HFFc6 (cell line): ENCODE measurements at regions not wholly inside any gene's neighbourhood (a gene's known extent, or its start where the extent isn't known, plus 50 kb on each side); places are given as distances from the start of the nearest gene placed in this dataset.

ENCODE experiments used
- DNase-seq: peaks from one replicate; pipeline ENCODE4 v3.0.0-alpha.2; 2018
- H3K27ac Mint-ChIP-seq: 2 replicates; pipeline ENCODE4 v1.8.0; 2020; ENCODE audit warnings: mild to moderate bottlenecking, mixed read lengths
- H3K27me3 Mint-ChIP-seq: 2 replicates; pipeline ENCODE4 v1.8.0; 2021; ENCODE audit warnings: mild to moderate bottlenecking, moderate library complexity, mixed read lengths; ENCODE audit not compliant: insufficient read depth
- H3K36me3 Mint-ChIP-seq: 2 replicates; pipeline ENCODE4 v1.8.0; 2021; ENCODE audit warnings: low read depth, mixed read lengths
- H3K4me1 Mint-ChIP-seq: 2 replicates; pipeline ENCODE4 v1.8.0; 2020; ENCODE audit warnings: low read depth, mixed read lengths
- H3K4me3 Mint-ChIP-seq: 2 replicates; pipeline ENCODE4 v1.8.0; 2020; ENCODE audit warnings: mild to moderate bottlenecking, moderate library complexity, mixed read lengths
- H3K9me3 Mint-ChIP-seq: 2 replicates; pipeline ENCODE4 v1.8.0; 2020; ENCODE audit warnings: mild to moderate bottlenecking, mixed read lengths
- TF ChIP-seq, protein P1 (sequence below): fragments of 200-600 bp; sonication (generic); IDR thresholded peaks from 2 replicates; pipeline ENCODE4 v1.5.0; 2021; ENCODE audit warnings: antibody characterized with exemption, mild to moderate bottlenecking

GRCh38 chr2:5945742-5946141 is 253.6 kb downstream of the SOX11 start:
- Mint-ChIP-seq H3K4me1 (no peaks in the 10 kb centered on the region), H3K27ac (no peak overlapping the region), H3K4me3 (no peak overlapping the region), H3K27me3 (peaks cover 1% of the 10 kb centered on the region), H3K36me3 (0 out of 2 replicates have a peak, but pooled peaks cover 5% of the 10 kb centered on the region), H3K9me3 (peaks cover 55% of the 10 kb centered on the region)
- TF ChIP-seq, protein P1, sequence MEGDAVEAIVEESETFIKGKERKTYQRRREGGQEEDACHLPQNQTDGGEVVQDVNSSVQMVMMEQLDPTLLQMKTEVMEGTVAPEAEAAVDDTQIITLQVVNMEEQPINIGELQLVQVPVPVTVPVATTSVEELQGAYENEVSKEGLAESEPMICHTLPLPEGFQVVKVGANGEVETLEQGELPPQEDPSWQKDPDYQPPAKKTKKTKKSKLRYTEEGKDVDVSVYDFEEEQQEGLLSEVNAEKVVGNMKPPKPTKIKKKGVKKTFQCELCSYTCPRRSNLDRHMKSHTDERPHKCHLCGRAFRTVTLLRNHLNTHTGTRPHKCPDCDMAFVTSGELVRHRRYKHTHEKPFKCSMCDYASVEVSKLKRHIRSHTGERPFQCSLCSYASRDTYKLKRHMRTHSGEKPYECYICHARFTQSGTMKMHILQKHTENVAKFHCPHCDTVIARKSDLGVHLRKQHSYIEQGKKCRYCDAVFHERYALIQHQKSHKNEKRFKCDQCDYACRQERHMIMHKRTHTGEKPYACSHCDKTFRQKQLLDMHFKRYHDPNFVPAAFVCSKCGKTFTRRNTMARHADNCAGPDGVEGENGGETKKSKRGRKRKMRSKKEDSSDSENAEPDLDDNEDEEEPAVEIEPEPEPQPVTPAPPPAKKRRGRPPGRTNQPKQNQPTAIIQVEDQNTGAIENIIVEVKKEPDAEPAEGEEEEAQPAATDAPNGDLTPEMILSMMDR, result no peak
- DNase-seq, result no peak

- 0 out of 2 replicates have a peak, but pooled peaks cover 5% of the 10 kb centered on the region for H3K36me3 Mint-ChIP-seq
- peaks cover 61% of the 10 kb centered on the region for H3K9me3 Mint-ChIP-seq
- TF ChIP-seq, protein P1, result no peak
- no peak for DNase-seq
- no peak overlapping the region for H3K27ac Mint-ChIP-seq
- H3K4me3 Mint-ChIP-seq, result no peak overlapping the region
- no peaks in the 10 kb centered on the region for H3K4me1 Mint-ChIP-seq
- H3K27me3 Mint-ChIP-seq, result peaks cover 1% of the 10 kb centered on the region
Measured at GRCh38 chr2:5946225-5947115, 254.3 kb downstream of the SOX11 start.

- TF ChIP-seq, protein P1, result no peak
Measured at GRCh38 chr2:5950736-5951135, 258.6 kb downstream of the SOX11 start.

GRCh38 chr2:5951471-5951870 is 259.3 kb downstream of the SOX11 start:
- Mint-ChIP-seq H3K36me3 (no peaks in the 10 kb centered on the region), H3K9me3 (peaks cover 81% of the 10 kb centered on the region), H3K4me1 (no peaks in the 10 kb centered on the region), H3K27me3 (no peaks in the 10 kb centered on the region; the same call in 1 of the 2 replicates), H3K4me3 (no peak overlapping the region), H3K27ac (no peak overlapping the region)
- DNase-seq, result no peak
- TF ChIP-seq, protein P1, result no peak

More at GRCh38 chr2:5950736-5951135, 258.6 kb downstream of the SOX11 start:
- Mint-ChIP-seq H3K27me3 (no peaks in the 10 kb centered on the region; the same call in 1 of the 2 replicates), H3K4me3 (no peak overlapping the region), H3K9me3 (peaks cover 76% of the 10 kb centered on the region), H3K27ac (no peak overlapping the region), H3K4me1 (no peaks in the 10 kb centered on the region), H3K36me3 (no peaks in the 10 kb centered on the region)
- no peak for DNase-seq

- H3K4me1 Mint-ChIP-seq, result no peaks in the 10 kb centered on the region
- no peaks in the 10 kb centered on the region; the same call in 1 of the 2 replicates for H3K27me3 Mint-ChIP-seq
- no peak overlapping the region for H3K27ac Mint-ChIP-seq
- DNase-seq, result no peak
- TF ChIP-seq, protein P1, result no peak
- H3K4me3 Mint-ChIP-seq, result no peak overlapping the region
- peaks cover 80% of the 10 kb centered on the region for H3K9me3 Mint-ChIP-seq
- H3K36me3 Mint-ChIP-seq, result no peaks in the 10 kb centered on the region
Measured at GRCh38 chr2:5953525-5953924, 261.3 kb downstream of the SOX11 start.
